Astrocyte (in vitro differentiated cells and primary cell): ENCODE measurements at regions not wholly inside any gene's neighbourhood (a gene's known extent, or its start where the extent isn't known, plus 50 kb on each side); places are given as distances from the start of the nearest gene placed in this dataset.

Source experiments
- DNase-seq: peaks from one replicate; pipeline ENCODE4 v3.0.0-alpha.2; 2010; ENCODE audit warnings: low read depth
- FAIRE-seq: peaks from 2 replicates; lab custom pipeline; 2011; peaks lifted over from hg19 to GRCh38; lab: Jason Lieb, UNC
- H2AFZ ChIP-seq: 2 replicates; pipeline ENCODE4 v1.6.0; 2012; ENCODE audit warnings: low read depth, low read length, inconsistent platforms
- H3K27ac ChIP-seq: 2 replicates; pipeline ENCODE4 v1.5.1; 2011; ENCODE audit warnings: low read depth, low read length, inconsistent platforms
- H3K27me3 ChIP-seq: 2 replicates; pipeline ENCODE4 v1.6.0; 2011; ENCODE audit warnings: low read length, inconsistent platforms; ENCODE audit not compliant: insufficient read depth
- H3K36me3 ChIP-seq: 2 replicates; pipeline ENCODE4 v1.5.1; 2011; ENCODE audit warnings: low read length, inconsistent platforms; ENCODE audit not compliant: insufficient read depth
- H3K4me1 ChIP-seq: 2 replicates; pipeline ENCODE4 v1.5.1; 2011; ENCODE audit warnings: low read length, inconsistent platforms; ENCODE audit not compliant: insufficient read depth
- H3K4me2 ChIP-seq: 2 replicates; pipeline ENCODE4 v1.6.0; 2012; ENCODE audit warnings: low read length, inconsistent platforms
- H3K4me3 ChIP-seq: 2 replicates; pipeline ENCODE4 v1.5.1; 2011; ENCODE audit warnings: low read depth, mild to moderate bottlenecking, low read length, inconsistent platforms; ENCODE audit not compliant: insufficient read depth
- H3K79me2 ChIP-seq: 2 replicates; pipeline ENCODE4 v1.6.0; 2012; ENCODE audit warnings: mild to moderate bottlenecking, low read length, inconsistent platforms; ENCODE audit not compliant: insufficient read depth
- H3K9ac ChIP-seq: 2 replicates; pipeline ENCODE4 v1.6.0; 2012; ENCODE audit warnings: mild to moderate bottlenecking, low read length, inconsistent platforms
- H3K9me3 ChIP-seq: 2 replicates; pipeline ENCODE4 v1.5.1; 2012; ENCODE audit warnings: low read depth, mild to moderate bottlenecking, low read length, inconsistent platforms; ENCODE audit not compliant: insufficient read depth
- H4K20me1 ChIP-seq: 2 replicates; pipeline ENCODE4 v1.6.0; 2012; ENCODE audit warnings: low read length, inconsistent platforms; ENCODE audit not compliant: insufficient read depth
- H3K27ac Mint-ChIP-seq: one replicate; pipeline ENCODE4 v1.8.0; 2021; ENCODE audit warnings: mild to moderate bottlenecking, mixed read lengths; ENCODE audit not compliant: unreplicated experiment
- H3K27me3 Mint-ChIP-seq: one replicate; pipeline ENCODE4 v1.8.0; 2021; ENCODE audit warnings: low read depth, mixed read lengths; ENCODE audit not compliant: unreplicated experiment
- H3K36me3 Mint-ChIP-seq: one replicate; pipeline ENCODE4 v1.8.0; 2021; ENCODE audit warnings: low read depth, mixed read lengths; ENCODE audit not compliant: unreplicated experiment
- H3K4me1 Mint-ChIP-seq: one replicate; pipeline ENCODE4 v1.8.0; 2021; ENCODE audit warnings: low read depth, mixed read lengths; ENCODE audit not compliant: unreplicated experiment
- H3K4me3 Mint-ChIP-seq: one replicate; pipeline ENCODE4 v1.8.0; 2021; ENCODE audit warnings: mild to moderate bottlenecking, moderate library complexity, mixed read lengths; ENCODE audit not compliant: unreplicated experiment
- H3K9me3 Mint-ChIP-seq: one replicate; pipeline ENCODE4 v1.8.0; 2021; ENCODE audit warnings: mild to moderate bottlenecking, mixed read lengths; ENCODE audit not compliant: unreplicated experiment
- EZH2 ChIP-seq: IDR thresholded peaks from 2 replicates; pipeline ENCODE4 v1.6.1; 2012; ENCODE audit warnings: mild to moderate bottlenecking, low read length, inconsistent platforms; ENCODE audit not compliant: insufficient read depth
- TF ChIP-seq, protein P1 (sequence below): IDR thresholded peaks from 2 replicates; pipeline ENCODE4 v1.5.1; 2011; ENCODE audit warnings: low read depth, mild to moderate bottlenecking, inconsistent platforms, low read length, moderate library complexity; ENCODE audit not compliant: insufficient read depth

- DNase-seq (no peak), FAIRE-seq (no peak)
- no peak overlapping the region for H3K9ac ChIP-seq
- TF ChIP-seq EZH2 = no peak
- TF ChIP-seq, protein P1, sequence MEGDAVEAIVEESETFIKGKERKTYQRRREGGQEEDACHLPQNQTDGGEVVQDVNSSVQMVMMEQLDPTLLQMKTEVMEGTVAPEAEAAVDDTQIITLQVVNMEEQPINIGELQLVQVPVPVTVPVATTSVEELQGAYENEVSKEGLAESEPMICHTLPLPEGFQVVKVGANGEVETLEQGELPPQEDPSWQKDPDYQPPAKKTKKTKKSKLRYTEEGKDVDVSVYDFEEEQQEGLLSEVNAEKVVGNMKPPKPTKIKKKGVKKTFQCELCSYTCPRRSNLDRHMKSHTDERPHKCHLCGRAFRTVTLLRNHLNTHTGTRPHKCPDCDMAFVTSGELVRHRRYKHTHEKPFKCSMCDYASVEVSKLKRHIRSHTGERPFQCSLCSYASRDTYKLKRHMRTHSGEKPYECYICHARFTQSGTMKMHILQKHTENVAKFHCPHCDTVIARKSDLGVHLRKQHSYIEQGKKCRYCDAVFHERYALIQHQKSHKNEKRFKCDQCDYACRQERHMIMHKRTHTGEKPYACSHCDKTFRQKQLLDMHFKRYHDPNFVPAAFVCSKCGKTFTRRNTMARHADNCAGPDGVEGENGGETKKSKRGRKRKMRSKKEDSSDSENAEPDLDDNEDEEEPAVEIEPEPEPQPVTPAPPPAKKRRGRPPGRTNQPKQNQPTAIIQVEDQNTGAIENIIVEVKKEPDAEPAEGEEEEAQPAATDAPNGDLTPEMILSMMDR = no peak
- H3K27ac ChIP-seq = no peak overlapping the region
- H3K27me3 ChIP-seq = no peaks in the 10 kb centered on the region
- H3K4me3 Mint-ChIP-seq = no peak overlapping the region
- H3K4me3 ChIP-seq = no peak overlapping the region
- no peaks in the 10 kb centered on the region for H4K20me1 ChIP-seq
- no peaks in the 10 kb centered on the region for H3K27me3 Mint-ChIP-seq
- H3K4me1 Mint-ChIP-seq = no peaks in the 10 kb centered on the region
- H3K4me1 ChIP-seq = no peaks in the 10 kb centered on the region
- H3K27ac Mint-ChIP-seq = no peak overlapping the region
- peaks cover 3% of the 10 kb centered on the region for H3K9me3 ChIP-seq
- no peak overlapping the region for H2AFZ ChIP-seq
- H3K4me2 ChIP-seq = no peak overlapping the region
- H3K79me2 ChIP-seq = no peaks in the 10 kb centered on the region
- no peaks in the 10 kb centered on the region for H3K36me3 Mint-ChIP-seq
- H3K9me3 Mint-ChIP-seq = peaks cover 8% of the 10 kb centered on the region
- no peaks in the 10 kb centered on the region for H3K36me3 ChIP-seq
Observed at GRCh38 chr12:59268295-59268809, 327.5 kb upstream of the SLC16A7 start.

DNA sequence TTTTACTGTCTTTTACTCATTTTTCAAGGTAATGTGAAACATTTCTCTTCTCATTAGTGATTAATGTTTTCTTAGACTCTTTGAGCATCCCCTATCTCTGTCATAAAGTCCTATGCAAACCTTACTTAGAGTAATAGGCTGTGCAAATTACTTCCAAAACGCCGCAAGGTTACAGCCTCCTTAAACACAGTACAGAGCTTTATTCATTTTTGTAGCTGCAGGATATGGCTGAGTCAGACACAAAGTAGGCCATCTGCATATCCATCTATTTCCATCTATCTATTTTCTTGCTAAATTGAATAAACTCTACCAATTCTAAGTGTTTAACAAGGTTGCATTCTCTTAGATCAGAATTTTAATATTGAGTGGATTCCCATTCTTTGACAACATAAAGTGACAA, 335.6 kb upstream of the SLC16A7 start:
- no peak for FAIRE-seq
- no peaks in the 10 kb centered on the region for H3K27me3 ChIP-seq

DNA sequence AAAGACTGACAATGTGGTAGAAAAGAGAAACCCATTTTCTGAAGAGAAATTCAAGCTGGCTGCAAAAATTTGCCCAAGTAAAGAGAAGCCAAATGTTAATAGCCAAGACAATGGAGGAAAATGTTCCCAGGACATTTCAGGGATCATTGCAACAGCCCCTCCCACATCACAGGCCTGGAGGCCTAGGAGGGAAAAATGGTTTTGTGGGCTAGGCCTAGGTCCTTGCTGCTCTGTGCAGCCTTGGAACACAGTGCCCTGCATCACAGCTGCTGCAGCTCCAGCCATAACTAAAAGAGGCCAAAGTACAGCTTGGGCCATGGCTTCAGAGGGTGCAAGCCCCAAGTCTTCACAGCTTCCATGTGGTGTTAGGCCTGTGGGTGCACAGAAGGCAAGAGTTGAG, 332.4 kb upstream of the LRIG3 start:
- no peak for FAIRE-seq
- Mint-ChIP-seq H3K4me1 (no peaks in the 10 kb centered on the region), H3K4me3 (no peak overlapping the region), H3K27ac (no peak overlapping the region), H3K36me3 (no peaks in the 10 kb centered on the region), H3K9me3 (peaks cover 9% of the 10 kb centered on the region), H3K27me3 (no peaks in the 10 kb centered on the region)
- no peaks in the 10 kb centered on the region for H3K36me3 ChIP-seq
- no peak for DNase-seq
- H3K9me3 ChIP-seq = peaks cover 7% of the 10 kb centered on the region
- TF ChIP-seq, protein P1 = no peak
- no peak for TF ChIP-seq EZH2
- H3K4me1 ChIP-seq = no peaks in the 10 kb centered on the region
- H3K4me3 ChIP-seq = no peak overlapping the region
- H3K9ac ChIP-seq = no peak overlapping the region
- no peak overlapping the region for H2AFZ ChIP-seq
- no peak overlapping the region for H3K27ac ChIP-seq
- H3K4me2 ChIP-seq = no peak overlapping the region
- no peaks in the 10 kb centered on the region for H4K20me1 ChIP-seq
- no peaks in the 10 kb centered on the region for H3K79me2 ChIP-seq
- H3K27me3 ChIP-seq = no peaks in the 10 kb centered on the region

More for the DNA sequence above, 335.6 kb upstream of the SLC16A7 start:
- Histone ChIP-seq H3K36me3 (no peaks in the 10 kb centered on the region), H3K27ac (no peak overlapping the region), H4K20me1 (no peaks in the 10 kb centered on the region), H2AFZ (no peak overlapping the region), H3K4me1 (no peaks in the 10 kb centered on the region), H3K9me3 (no peaks in the 10 kb centered on the region), H3K9ac (no peak overlapping the region), H3K4me3 (no peak overlapping the region), H3K79me2 (no peaks in the 10 kb centered on the region), H3K4me2 (no peak overlapping the region)
- H3K4me3 Mint-ChIP-seq = no peak overlapping the region
- no peak overlapping the region for H3K27ac Mint-ChIP-seq
- no peaks in the 10 kb centered on the region for H3K27me3 Mint-ChIP-seq
- DNase-seq = no peak
- no peak for TF ChIP-seq EZH2
- TF ChIP-seq, protein P1 = no peak
- peaks cover 2% of the 10 kb centered on the region for H3K9me3 Mint-ChIP-seq
- no peaks in the 10 kb centered on the region for H3K4me1 Mint-ChIP-seq
- H3K36me3 Mint-ChIP-seq = no peaks in the 10 kb centered on the region
